Kidney (tissue), 13 donors: ENCODE measurements at regions not wholly inside any gene's neighbourhood (a gene's known extent, or its start where the extent isn't known, plus 50 kb on each side); places are given as distances from the start of the nearest gene placed in this dataset.

Experiments
- DNase-seq, 5 donors: peaks; one replicate each; pipeline ENCODE4 v3.0.0-alpha.2; 2013 to 2020
- FAIRE-seq: peaks from 2 replicates; lab custom pipeline; 2012; peaks lifted over from hg19 to GRCh38; lab: Jason Lieb, UNC
- H3K27ac ChIP-seq, 2 donors: one replicate each; pipeline ENCODE4 v1.7.0; 2013; ENCODE audit warnings: low read depth in 2 of 2, low read length in 2 of 2, inconsistent platforms in 1 of 2
- H3K27me3 ChIP-seq: one replicate; pipeline ENCODE4 v1.7.1; 2013; ENCODE audit warnings: low read length, inconsistent platforms; ENCODE audit not compliant: control insufficient read depth, insufficient read depth
- H3K36me3 ChIP-seq, 3 donors: one replicate each; pipeline versions ENCODE4 v1.7.0 to v1.7.1; 2013; ENCODE audit warnings: low read length in 3 of 3, control low read depth in 1 of 3, inconsistent platforms in 1 of 3; ENCODE audit not compliant: insufficient read depth in 3 of 3, control insufficient read depth in 2 of 3
- H3K4me1 ChIP-seq, 3 donors: one replicate each; pipeline versions ENCODE4 v1.7.0 to v1.7.1; 2013; ENCODE audit warnings: low read length in 3 of 3, inconsistent platforms in 1 of 3, low read depth in 1 of 3; ENCODE audit not compliant: control insufficient read depth in 2 of 3, insufficient read depth in 2 of 3
- H3K4me3 ChIP-seq, 3 donors: one replicate each; pipeline versions ENCODE4 v1.7.0 to v1.8.1; 2013; ENCODE audit warnings: low read length in 3 of 3, control low read depth in 1 of 3, inconsistent platforms in 1 of 3
- H3K9ac ChIP-seq, 3 donors: one replicate each; pipeline versions ENCODE4 v1.7.0 to v1.7.1; 2013; ENCODE audit warnings: low read length in 3 of 3, control low read depth in 1 of 3, inconsistent platforms in 1 of 3
- H3K9me3 ChIP-seq, 3 donors: one replicate each; pipeline versions ENCODE4 v1.7.0 to v1.7.1; 2013; ENCODE audit warnings: low read length in 3 of 3, control low read depth in 1 of 3, inconsistent platforms in 1 of 3; ENCODE audit not compliant: control insufficient read depth in 2 of 3, insufficient read depth in 1 of 3
- CTCF ChIP-seq: IDR thresholded peaks from 3 replicates; pipeline ENCODE4 v1.5.1; 2012; ENCODE audit warnings: mild to moderate bottlenecking, moderate library complexity, borderline replicate concordance; ENCODE audit not compliant: insufficient read depth; ENCODE audit errors: extremely low read depth
- intact Hi-C: fragments of 100-400 bp; cut with DNase I; formaldehyde crosslinking; loops from one replicate; pipeline ENCODE4 v1.11.1; 2022
- donor health status: control.
- donor health status: control.
- donor health status: control.
- donor health status: control.
- donor health status: control.
- donor health status: DM: yes; HTN: yes; CAD: no.
- donor health status: Normal renal cell carcinoma (clear cell type).

GRCh38 chr6:18565231-18565630 lies 178.1 kb downstream of the RNF144B start:
- H3K4me3 ChIP-seq: no peak overlapping the region
- H3K9ac ChIP-seq: no peak overlapping the region
- no peaks in the 10 kb centered on the region for H3K9me3 ChIP-seq
- H3K27ac ChIP-seq: no peak overlapping the region
- no peaks in the 10 kb centered on the region for H3K36me3 ChIP-seq
- H3K4me1 ChIP-seq: no peaks in the 10 kb centered on the region
- FAIRE-seq (no peak), DNase-seq (no peak)
- H3K27me3 ChIP-seq: no peaks in the 10 kb centered on the region
- TF ChIP-seq CTCF: no peak
- intact Hi-C loops: no loop called here

- TF ChIP-seq CTCF: no peak
- intact Hi-C loops: no loop called here
- FAIRE-seq (no peak), DNase-seq (no peak)
- Histone ChIP-seq H3K27me3 (no peaks in the 10 kb centered on the region), H3K4me3 (no peak overlapping the region), H3K27ac (no peak overlapping the region), H3K36me3 (no peaks in the 10 kb centered on the region), H3K9me3 (no peaks in the 10 kb centered on the region), H3K4me1 (no peaks in the 10 kb centered on the region), H3K9ac (no peak overlapping the region)
Measured at GRCh38 chr6:18567380-18567779, 180.2 kb downstream of the RNF144B start.

- H3K4me3 ChIP-seq: no peak overlapping the region
- H3K9me3 ChIP-seq: no peaks in the 10 kb centered on the region
- H3K27ac ChIP-seq: no peak overlapping the region
- no peaks in the 10 kb centered on the region for H3K36me3 ChIP-seq
- H3K27me3 ChIP-seq: no peaks in the 10 kb centered on the region
- no peak for FAIRE-seq
- DNase-seq: no peak
- H3K9ac ChIP-seq: no peak overlapping the region
- H3K4me1 ChIP-seq: no peaks in the 10 kb centered on the region
- intact Hi-C loops: no loop called here
- no peak for TF ChIP-seq CTCF
Measured at GRCh38 chr6:18577491-18577890, 190.3 kb downstream of the RNF144B start.

DNA sequence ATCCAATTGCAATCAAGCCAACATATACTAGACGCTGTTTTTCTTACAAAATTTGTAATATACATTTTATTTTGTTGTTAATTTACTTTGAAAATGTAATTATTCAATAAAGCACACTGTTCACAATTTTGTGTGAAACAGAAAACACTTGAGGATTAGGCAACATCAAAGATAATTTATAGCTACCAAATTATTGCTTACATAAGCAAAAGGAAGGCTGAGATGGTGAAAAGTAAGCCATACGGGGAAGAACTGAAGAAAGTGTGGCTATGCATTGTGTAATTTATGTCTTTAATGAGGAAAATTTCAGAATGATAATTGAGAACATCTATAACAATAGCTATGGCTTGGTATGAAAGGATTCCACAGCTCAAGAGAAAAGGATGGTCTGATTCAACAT lies 192.0 kb downstream of the RNF144B start:
- no peak for DNase-seq
- no peak overlapping the region for H3K4me3 ChIP-seq
- no peak overlapping the region for H3K9ac ChIP-seq
- intact Hi-C loops: no loop called here
- no peak for FAIRE-seq
- H3K27ac ChIP-seq: no peak overlapping the region
- H3K4me1 ChIP-seq: no peaks in the 10 kb centered on the region
- H3K27me3 ChIP-seq: no peaks in the 10 kb centered on the region
- H3K36me3 ChIP-seq: no peaks in the 10 kb centered on the region
- no peaks in the 10 kb centered on the region for H3K9me3 ChIP-seq
- TF ChIP-seq CTCF: no peak
